Stimulated activated CD4-positive, alpha-beta T cell treated with anti-CD3 and anti-CD28 coated beads, Interleukin-15, amount 100 ng/mL, for 24 hours (primary cell): ENCODE measurements at regions not wholly inside any gene's neighbourhood (a gene's known extent, or its start where the extent isn't known, plus 50 kb on each side); places are given as distances from the start of the nearest gene placed in this dataset.
"Not testable (repeated sequence)": the region's sequence is repeated elsewhere in the genome, so short reads cannot be mapped to it uniquely, and the experiment has no call there.

Experiments used
- DNase-seq: peaks from one replicate; pipeline ENCODE4 v3.0.0-alpha.2; 2020

DNA sequence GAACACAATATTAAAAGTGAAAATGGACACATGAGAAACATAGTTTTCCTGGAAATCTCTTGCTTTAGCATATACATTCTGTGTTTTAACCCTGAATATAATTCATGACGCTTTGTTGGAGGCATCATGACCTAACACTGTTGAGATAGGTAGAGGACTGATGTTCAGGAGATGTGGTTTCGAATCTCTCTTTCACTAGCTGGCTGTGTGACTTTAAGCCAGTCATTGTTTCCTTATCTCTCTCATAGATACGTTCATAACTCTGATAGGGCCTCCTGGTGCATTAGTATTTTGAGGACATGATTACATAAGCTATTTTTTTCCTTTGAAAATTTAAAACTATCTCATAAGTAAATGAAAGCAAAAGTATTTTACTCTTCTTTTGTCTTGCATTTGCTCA, 179.0 kb upstream of the DTNA start:
- no peak for DNase-seq

DNA sequence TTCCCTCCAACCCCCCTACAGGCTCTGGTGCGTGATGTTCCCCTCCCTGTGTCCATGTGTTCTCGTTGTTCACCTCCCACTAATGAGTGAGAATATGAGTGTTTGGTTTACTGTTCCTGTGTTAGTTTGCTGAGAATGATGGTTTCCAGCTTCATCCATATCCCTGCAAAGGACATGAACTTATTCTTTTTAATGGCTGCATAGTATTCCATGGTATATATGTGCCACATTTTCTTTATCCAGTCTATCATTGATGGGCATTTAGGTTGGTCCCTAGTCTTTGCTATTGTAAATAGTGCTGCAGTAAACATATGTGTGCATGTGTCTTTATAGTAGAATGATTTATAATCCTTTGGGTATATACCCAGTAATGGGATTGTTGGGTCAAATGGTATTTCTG, 175.5 kb upstream of the DTNA start:
- DNase-seq: not testable (repeated sequence)

DNA sequence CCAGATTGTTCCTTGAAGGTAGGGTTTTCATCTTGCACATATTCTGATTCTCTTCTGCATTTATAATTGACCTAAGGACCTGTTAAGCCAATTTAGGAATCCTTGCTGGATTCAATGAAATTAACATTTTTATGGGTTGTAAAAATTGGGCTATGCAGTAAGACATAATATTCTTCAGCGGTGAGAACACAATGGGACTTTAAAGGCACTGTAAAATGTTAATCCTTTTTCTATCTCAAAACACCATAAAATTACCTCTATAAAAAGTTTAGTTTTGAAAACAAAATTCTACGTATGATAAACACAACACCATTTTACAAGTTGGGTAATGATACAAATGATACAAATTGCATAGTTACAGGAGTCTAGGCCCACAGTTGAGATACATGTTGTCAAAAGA, 169.2 kb upstream of the DTNA start:
- DNase-seq: no peak

DNA sequence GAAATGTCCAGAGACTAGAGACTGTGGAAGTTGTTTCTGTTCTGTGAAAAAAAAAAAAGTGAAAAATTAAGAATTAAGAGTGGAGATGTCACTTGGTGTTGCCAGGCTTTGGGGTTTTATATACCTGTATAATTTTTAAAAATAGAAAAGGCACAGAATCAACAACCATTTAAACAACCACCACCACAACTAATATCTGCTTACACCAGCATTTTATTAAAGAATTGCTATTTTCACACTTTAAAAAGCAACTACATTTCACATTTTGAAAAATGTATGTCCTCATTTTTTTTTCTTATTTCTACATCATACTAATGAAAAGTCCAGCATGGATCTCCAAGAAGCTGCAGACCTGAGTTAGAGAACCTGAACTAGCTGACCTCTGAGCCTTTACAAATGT, 167.5 kb upstream of the DTNA start:
- no peak for DNase-seq

DNA sequence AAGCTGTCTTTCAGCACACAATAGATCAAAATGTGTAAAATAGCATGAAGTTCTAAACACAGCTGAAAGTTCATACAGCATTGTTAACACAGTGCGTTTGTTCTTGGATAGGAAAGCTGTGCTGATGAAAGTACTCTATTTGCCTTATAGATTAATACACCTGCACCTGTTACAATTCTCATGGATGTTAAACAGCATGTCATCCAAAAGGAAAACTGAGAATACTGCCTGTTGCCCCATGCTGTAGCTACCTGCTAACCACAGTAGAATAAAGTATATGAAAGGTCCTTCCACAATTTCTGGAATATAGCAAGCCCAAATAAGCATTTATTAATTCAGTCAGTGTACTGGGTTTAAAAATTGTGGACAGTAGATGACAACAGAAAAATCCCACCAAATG, 166.7 kb upstream of the DTNA start:
- DNase-seq: no peak

DNA sequence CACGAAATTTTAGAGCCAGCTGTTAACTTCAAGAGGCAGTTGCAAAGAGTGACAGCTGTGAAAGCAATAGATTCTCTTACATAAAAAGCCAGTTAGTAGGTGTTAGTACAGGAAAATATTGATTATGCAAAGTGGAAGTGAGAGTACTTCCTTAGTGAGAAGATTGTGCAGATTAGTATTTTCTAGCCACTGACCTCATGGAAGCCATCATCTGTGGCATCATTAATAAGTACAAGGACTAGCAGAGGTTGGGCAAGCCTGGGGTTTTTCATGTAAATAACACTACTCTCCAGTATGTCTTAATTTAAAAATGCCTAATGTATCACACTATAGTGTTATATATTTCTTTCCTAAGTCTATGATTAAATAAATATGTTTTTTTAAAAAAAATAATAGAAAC, 166.2 kb upstream of the DTNA start:
- DNase-seq: no peak

DNA sequence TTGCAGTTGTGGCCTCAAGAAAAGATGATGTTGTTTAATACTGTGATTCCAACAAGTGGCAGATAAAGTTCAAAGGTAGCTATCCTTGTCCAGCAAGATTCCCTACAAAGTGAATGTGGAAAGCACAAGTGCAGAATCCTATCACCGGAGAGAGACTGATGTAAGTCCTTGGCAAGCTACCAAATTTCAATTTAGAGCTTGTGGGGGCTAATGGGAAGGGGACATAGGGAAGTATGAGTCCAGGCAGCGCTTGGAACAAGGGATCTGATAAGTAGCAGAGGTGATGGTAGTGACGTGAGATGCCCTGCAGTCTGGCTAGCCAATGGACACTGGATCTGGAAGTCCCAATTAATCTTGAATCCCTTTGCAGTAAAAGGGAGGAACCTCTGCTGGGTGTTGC, 165.2 kb upstream of the DTNA start:
- DNase-seq: no peak

DNA sequence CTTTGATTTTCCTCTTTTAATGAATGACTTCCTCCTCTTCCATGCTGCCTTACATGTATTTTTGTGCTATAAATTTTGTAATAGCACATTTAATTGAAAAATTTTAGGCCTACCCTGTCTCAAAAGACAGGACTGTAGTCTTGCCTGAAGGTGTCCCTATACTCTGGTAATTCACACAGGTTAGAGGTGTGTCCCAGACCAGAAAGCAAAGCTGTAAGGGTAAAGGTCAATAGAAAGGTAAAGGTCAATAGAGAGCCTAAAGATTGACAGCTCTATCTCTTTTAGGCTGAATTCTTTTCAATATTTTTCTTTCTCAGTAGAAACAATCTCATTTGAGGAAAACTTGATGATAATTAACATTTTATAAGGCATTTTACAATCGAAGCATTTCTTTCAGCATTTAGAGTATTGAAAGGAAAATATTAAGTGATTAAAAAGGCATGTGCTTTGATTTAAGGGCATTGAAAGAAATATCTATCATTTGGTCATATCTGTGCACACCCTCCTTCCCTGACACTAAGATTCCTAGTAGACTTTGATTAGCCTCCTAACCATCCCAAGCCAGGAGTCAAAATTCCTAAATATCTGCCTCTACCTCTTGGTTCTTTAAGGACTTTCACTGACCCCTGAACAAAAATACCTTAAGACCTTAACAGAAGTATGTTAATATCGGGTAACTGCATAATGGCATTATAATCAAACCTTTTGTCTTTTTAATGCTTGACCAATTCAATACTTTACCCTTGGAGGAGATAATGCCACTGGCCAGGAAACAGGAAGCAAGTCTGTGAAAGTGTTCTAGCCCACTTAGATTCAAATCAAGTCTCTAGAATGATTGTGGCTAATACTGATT, 161.8 kb upstream of the DTNA start:
- DNase-seq: no peak

DNA sequence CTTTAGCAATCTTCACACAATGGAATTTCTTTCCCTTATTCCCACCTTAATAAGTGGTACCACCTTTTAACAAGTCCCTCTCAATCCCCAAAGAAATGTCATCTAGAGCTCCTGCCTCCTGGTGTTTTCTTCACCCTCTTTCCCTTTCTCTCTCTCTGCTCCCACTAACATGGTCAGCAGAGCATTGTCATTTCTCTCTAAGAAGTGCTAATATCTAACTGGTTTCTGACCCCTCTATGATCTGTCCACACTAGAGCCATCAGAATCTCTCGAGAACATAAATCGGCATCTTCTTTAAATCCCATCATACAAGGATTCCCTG, 161.2 kb upstream of the DTNA start:
- no peak for DNase-seq

DNA sequence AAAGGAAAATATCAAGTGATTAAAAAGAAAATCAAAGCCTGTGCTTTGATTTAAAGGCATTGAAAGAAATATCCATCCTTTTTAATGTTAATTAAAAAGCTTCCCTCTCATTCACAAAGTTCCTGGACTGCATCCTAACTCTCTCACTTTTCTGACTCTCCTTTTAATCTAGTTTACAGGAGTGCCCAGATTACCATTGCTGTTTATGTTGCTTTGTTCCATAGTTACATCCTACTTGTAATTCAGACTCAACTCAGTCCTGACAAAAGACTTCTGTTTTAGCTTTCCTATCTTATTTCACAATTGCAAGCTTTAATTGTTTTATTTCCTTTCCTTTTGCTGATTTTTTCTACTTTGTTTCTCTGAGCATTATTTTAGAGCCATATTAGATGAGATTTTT, 160.7 kb upstream of the DTNA start:
- no peak for DNase-seq

DNA sequence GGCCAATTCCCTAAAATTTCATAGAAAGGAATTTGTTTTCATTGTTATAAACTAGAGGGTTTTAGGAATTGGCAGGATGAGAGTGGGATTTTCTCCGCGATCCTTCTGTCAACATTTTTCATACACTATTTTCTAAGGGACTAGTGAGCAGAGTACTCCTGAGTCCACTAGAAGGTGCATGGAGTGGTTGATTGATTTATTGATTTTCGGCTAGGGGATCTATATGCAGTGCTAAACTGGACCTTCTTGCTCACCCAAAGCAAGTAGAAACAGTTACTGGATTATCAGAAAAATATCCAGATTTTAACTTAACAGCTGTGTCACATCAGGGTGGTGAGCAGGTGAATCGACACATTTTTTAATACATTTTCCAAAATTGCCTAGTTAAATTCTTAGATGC, 159.9 kb upstream of the DTNA start:
- DNase-seq: no peak

DNA sequence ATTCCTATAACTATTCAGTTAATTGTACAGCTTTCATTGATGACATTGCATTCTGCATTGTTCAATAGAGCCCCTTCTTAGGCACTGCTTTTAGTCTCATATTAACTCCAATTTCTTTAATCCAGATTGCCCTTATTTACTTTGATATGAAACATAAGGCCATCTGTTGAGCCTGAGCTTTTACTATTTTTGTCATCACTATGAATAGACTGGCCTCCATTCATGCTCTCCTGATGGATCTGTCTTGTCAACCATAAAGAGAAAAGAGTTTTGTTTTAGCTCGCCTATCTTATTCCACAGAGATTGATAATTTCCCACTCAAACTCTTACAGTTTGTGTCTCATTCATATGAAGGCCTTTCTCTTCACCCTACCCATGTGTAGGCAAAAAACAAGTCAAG, 159.2 kb upstream of the DTNA start:
- no peak for DNase-seq

DNA sequence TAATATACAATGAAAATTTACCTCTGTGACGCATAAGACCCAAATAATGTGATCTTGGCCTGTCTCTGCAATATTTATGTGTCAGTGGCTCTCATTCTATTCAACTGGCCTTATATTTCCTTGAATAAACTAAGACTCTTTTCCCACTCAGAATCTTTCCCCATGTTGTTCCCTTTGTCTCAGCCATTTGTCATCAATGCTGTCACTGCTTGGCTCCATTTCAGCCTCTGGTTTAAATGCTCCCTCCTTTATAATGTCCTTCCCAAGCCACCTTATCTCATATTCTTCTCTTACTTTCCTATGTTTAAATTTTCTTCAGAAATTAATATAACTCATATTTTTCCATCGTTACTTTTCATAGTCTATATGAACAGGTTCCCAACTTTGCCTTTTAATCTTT, 158.3 kb upstream of the DTNA start:
- no peak for DNase-seq

DNA sequence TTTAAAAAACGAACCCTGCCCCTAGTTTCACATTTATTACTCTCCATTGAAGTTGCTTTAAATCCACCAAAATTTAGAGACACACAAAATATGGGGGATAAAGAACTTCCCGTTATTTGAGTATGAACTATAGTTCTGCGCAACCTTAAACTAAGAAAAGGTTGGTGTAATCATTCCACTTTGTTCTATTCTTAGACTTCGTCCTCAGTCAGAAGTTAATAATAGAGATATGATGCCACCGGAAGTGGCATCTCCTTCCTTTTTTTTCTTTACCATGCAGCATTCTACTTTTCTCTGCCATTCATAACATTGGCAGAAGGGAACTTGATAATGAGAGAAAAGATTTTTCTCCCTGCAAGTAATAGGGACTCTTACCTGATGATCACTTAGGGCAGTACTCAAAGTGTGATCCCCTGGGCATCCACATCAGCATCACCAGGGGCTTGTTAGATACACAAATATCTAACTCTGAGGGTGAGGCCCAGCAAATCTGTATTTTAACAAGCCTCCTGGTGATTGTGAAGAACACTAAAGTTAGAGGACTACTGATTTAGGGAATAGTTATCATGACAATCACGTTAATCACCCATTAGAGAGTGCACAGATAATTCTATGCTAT, 147.7 kb upstream of the DTNA start:
- DNase-seq: no peak

DNA sequence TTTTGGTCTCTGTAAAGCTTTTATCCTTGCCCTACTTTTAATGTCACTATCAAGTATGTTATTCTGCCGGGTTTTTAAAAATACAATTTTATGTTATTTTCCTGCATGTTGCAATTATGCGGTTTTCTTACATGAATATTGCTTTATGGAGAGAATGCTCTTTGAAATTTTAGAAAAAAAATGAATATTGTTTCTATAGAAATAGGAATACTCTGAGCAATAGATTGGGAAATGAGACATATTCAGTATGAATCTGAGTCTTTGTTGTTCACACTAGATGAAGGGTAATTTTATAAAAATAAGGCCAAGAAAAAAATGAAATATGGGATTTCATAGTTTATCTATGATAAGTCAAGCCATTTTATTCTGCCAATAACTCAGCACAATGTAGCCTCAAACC, 142.2 kb upstream of the DTNA start:
- DNase-seq: no peak

DNA sequence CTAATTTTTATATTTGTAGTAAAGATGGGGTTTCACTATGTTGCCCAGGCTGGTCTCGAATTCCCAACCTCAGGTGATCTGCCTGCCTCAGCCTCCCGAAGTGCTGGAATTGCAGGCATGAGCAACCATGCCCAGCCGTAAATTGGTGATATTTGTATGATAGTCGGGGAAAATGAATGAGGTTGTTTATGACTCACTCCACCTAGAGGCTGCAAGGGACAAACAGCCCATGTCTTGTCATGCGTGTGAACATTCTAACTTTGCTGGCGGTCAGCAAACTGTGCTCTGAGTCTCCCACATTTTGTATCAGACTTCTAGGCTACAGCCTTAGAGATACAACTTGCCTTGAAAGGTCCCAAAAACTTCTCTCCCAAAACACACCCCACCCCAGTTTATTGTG, 133.5 kb upstream of the DTNA start:
- no peak for DNase-seq

DNA sequence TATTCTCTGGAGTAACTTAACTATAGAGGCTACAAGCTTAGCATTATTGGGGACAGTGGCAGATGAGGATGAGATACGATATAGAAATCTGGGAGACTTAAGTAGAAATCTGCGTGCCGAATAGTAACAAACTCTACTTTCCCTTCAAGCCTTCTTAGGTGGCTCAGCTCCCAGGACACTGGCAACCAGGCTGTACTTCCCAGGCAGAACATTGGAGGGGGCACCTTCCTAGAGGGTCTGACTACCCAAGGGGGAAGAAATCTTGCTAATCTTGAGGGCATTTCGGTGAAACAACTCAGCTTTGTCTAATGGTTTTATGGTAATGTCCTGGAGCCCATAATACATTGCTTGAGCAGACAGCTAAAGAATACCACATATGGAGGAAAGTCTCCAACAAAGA, 126.2 kb upstream of the DTNA start:
- no peak for DNase-seq

DNA sequence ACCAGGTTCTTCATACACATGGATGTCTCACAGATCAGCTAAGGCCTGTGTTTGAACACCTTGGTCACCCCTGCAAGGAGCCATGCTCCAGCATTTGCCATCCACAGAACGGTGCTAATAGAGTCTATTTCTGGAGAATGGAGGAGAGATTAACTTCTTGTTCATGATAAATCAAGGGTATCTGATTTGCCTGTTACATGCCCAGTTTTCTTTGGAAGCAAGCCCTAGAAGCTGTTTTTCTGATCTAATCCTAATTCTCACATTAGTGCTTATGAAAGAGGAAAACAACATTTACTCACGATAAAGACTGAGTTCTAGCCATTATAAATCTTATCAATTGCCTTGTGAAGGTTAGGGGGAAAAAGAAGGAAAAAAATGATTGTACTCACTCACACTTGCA, 119.6 kb upstream of the DTNA start:
- no peak for DNase-seq

DNA sequence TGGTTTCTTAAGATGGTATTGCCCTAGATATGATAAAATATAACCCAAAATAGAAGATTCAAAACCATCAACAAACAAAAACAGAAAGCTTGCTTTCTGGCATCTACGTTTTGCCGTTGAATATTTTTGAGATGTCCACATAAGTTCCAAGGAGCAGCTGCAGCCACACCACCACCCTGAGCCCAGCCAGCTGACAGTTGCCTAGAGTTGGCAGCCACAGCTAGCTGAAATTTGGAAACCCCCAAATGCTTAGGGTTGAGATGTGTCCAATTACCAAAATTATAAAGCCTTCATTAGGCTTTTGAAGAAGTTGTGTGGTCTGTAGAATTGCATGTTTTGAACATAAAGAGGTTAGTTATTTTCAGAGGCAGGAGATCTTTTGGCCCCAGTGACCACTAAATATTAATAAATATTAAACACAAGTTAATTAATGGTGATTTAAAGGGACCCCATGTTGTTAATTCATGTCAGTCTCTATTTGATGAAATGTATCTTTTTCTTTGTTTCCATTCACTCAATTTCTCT, 118.1 kb upstream of the DTNA start:
- DNase-seq: no peak

DNA sequence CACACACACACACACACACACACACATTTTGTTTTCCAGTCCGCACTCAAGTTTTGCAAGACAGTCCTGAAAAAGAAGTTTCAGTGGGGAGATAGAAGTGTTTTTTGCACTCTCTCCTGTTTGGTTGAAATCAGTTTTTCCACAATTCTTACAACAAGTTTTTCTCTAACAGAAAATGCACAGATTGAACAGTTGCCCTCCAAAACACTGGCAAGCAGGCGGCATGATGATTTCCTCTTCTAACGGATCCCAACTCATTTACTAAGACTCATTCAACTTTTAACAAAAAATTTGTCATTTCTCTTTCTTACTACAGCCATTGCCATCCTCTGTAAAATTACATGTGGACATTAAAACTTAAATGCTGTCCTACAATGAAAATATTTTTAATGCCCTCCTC, 117.6 kb upstream of the DTNA start:
- DNase-seq: no peak

DNA sequence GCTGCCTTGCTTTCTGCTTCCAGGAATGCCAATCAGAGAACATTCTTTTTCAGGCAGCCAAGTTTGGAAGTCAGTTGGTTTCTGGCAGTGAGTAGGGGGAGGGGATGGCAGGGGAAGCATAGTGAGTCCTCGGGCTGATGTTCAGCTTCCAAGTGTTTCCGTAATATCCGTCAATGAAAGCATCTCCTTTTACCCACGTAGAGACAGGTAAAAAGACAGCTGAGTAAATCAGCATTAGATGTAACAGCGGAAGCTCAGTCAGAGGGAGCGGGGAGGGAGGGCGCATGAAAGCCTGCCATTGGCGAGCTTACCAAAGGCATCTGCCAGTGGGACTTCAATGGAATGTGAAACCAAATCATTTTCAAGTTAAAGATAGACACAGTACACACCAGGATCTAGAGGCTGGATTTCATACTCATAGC, 117.1 kb upstream of the DTNA start:
- no peak for DNase-seq

DNA sequence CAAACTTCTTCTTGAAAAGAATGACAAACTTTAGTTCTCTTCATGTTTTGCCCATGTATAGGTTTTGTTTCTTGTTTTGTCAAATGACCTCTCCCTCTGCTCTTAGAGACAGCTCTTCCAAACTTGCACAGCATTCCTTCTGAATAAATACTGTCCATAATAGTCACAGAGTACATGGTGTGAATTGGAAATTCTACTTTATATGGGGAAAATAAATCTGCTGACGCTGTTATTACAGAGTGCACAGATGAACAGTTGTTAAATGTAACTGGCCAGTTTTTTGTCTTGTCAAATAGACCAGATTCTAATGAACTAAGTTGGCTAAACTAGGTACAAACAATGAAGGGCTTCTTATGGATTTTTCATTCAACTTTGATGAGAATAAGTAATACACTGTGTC, 115.8 kb upstream of the DTNA start:
- no peak for DNase-seq

DNA sequence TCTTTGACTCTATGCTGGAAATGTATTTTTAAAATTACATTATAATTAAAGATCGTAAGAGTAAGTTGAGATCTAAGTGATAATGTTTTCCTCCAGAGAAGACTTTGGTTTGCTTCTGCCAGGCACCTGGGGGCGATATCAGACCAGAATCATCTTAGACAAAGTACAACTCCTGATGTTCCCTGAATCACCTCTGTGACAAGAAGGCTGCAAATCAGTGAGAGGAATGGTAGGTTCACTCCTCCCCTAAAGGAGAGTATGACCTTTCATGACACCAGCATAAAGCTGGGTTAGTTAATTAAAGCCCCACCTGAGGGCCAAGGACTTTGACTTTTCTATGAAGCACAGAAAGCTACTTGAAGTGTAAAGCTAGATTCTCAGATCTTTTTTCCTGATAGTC, 114.4 kb upstream of the DTNA start:
- DNase-seq: no peak

DNA sequence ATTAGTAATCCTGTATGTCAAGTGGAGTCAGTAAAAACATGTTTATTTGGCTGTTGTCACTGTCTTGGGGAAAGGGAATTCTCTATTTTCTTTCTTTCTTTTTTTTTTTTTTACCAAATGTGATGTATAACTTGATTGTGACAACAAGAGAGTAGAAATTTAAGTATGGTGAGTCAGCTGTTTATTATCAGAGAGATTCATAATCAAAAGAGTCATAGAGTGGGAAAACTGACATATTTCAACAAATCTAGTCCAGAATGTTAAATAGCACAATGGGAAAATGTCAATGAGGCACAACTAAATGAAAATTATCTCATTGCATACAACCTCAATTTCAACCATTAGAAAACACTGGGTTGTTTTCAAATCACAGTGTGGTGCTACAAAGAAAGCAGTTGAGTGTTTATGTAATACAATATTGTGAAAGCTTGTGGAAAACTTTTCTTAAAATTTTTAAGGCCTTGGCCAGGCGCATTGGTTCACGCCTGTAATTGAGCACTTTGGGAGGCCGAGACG, 111.9 kb upstream of the DTNA start:
- DNase-seq: no peak

DNA sequence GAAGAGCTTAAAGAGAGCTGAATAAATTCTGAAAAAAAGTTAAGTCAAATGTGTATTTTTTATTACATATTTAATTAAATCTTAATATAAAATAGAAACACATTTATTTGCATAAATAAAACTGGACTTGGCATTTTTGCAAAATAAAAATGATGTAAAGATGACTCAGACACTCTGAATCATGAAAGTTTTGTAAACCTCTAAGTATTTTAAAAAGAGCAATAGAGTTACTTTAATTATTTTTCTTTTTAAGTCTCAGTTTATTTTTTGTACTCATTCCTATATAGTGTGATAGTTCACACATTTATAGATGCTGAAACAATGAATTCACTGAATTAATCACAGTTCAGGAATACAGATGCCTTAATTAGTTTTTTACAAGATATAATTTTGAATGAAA, 109.9 kb upstream of the DTNA start:
- DNase-seq: no peak
